ENCODE measurements at regions not wholly inside any gene's neighbourhood (a gene's known extent, or its start where the extent isn't known, plus 50 kb on each side); places are given as distances from the start of the nearest gene placed in this dataset.

- H3K4me1 ChIP-seq (ENCODE audit: insufficient read depth), result no peaks in the 10 kb centered on the region
- no peaks in the 10 kb centered on the region for H3K27me3 ChIP-seq
- no peak overlapping the region for H2AFZ ChIP-seq
- H4K20me1 ChIP-seq (ENCODE audit: insufficient read depth, poor library complexity, severe bottlenecking), result no peaks in the 10 kb centered on the region
- H3K36me3 ChIP-seq (replicated peaks; ENCODE audit: insufficient read depth, low read depth), result no peaks in the 10 kb centered on the region
- DNase-seq (ENCODE audit: low spot score), result no peak
- no peaks in the 10 kb centered on the region for H3K9me3 ChIP-seq (ENCODE audit: low read depth)
- no peak overlapping the region for H3K4me3 ChIP-seq
- no peak overlapping the region for H3K27ac ChIP-seq
- WGBS (ENCODE audit: low lambda C conversion rate, missing lambda C conversion rate), result 79% methylated on average over 3 of the region's 4 CpGs
- no peaks in the 10 kb centered on the region for H3K79me2 ChIP-seq
- no peak overlapping the region for H3K4me2 ChIP-seq
- H3K9me2 ChIP-seq (replicated peaks; ENCODE audit: insufficient read depth), result no peaks in the 10 kb centered on the region
- TF ChIP-seq EZH2phosphoT487 (IDR thresholded peaks at IDR 0.05; ENCODE audit: low read depth, severe bottlenecking, unreplicated experiment) (no peak), CTCF (IDR thresholded peaks at IDR 0.05; ENCODE audit: poor library complexity) (no peak), EZH2 (IDR thresholded peaks at IDR 0.05; ENCODE audit: borderline replicate concordance) (no peak)
These were observed 51.6 kb upstream of the NHS start for GRCh38 chrX:17323397-17323796.

All from hepatocyte (in vitro differentiated cells).